ENCODE measurements at regions not wholly inside any gene's neighbourhood (a gene's known extent, or its start where the extent isn't known, plus 50 kb on each side); places are given as distances from the start of the nearest gene placed in this dataset.

- Histone ChIP-seq H3K4me3 (no peak overlapping the region), H3K4me1 (no peaks in the 10 kb centered on the region), H3K36me3 (no peaks in the 10 kb centered on the region), H3K9me3 (no peaks in the 10 kb centered on the region), H3K27ac (no peak overlapping the region), H3K27me3 (no peaks in the 10 kb centered on the region)
- intact Hi-C loops (cut with DNase I), result no loop called here
- no peak for TF ChIP-seq CTCF (IDR thresholded peaks at IDR 0.05)
- no peak for DNase-seq (ENCODE audit: low spot score in 2 of 2)
Observed at GRCh38 chr14:51185180-51185579, 54.9 kb upstream of the TMX1 start.

- H3K4me1 ChIP-seq, result no peaks in the 10 kb centered on the region
- no peak for TF ChIP-seq CTCF (IDR thresholded peaks at IDR 0.05)
- H3K27me3 ChIP-seq, result no peaks in the 10 kb centered on the region
- no peak for DNase-seq (ENCODE audit: low spot score in 2 of 2)
- H3K36me3 ChIP-seq, result no peaks in the 10 kb centered on the region
- H3K27ac ChIP-seq, result no peak overlapping the region
- no peak overlapping the region for H3K4me3 ChIP-seq
- H3K9me3 ChIP-seq, result no peaks in the 10 kb centered on the region
- intact Hi-C loops (cut with DNase I), result no loop called here
Observed at GRCh38 chr14:51185754-51186153, 54.3 kb upstream of the TMX1 start.

GRCh38 chr14:51188566-51189185 lies 51.4 kb upstream of the TMX1 start:
- Histone ChIP-seq H3K27me3 (no peaks in the 10 kb centered on the region), H3K4me1 (no peaks in the 10 kb centered on the region), H3K9me3 (no peaks in the 10 kb centered on the region), H3K27ac (no peak overlapping the region), H3K4me3 (no peak overlapping the region), H3K36me3 (no peaks in the 10 kb centered on the region)
- no peak for TF ChIP-seq CTCF (IDR thresholded peaks at IDR 0.05)
- no peak for DNase-seq (ENCODE audit: low spot score in 2 of 2)
- intact Hi-C loops (cut with DNase I), result no loop called here

GRCh38 chr14:51189600-51190376 lies 50.3 kb upstream of the TMX1 start:
- Histone ChIP-seq H3K4me1 (no peaks in the 10 kb centered on the region), H3K27me3 (no peaks in the 10 kb centered on the region), H3K27ac (no peak overlapping the region), H3K36me3 (no peaks in the 10 kb centered on the region), H3K4me3 (no peak overlapping the region), H3K9me3 (no peaks in the 10 kb centered on the region)
- intact Hi-C loops (cut with DNase I), result no loop called here
- no peak for TF ChIP-seq CTCF (IDR thresholded peaks at IDR 0.05)
- DNase-seq (ENCODE audit: low spot score in 2 of 2), result no peak
